Right lobe of liver (tissue), 4 donors: ENCODE measurements at regions not wholly inside any gene's neighbourhood (a gene's known extent, or its start where the extent isn't known, plus 50 kb on each side); places are given as distances from the start of the nearest gene placed in this dataset.

Experiments used
- POLR2A ChIP-seq: fragments of 450-650 bp; IDR thresholded peaks from one replicate; pipeline ENCODE4 v1.6.1; 2017; ENCODE audit warnings: antibody characterized with exemption, mild to moderate bottlenecking
- TF ChIP-seq, protein P1 (sequence below), 4 donors: fragments of 200-600 bp in 3 of 4; fragments of 450-650 bp in 1 of 4; IDR thresholded peaks; one replicate each; pipeline versions ENCODE4 v1.5.1 to v1.8.0; 2016 to 2022; ENCODE audit warnings: antibody characterized with exemption in 4 of 4, mild to moderate bottlenecking in 2 of 4
- donor health status: DM: no; HTN: no; CAD: no.
- donor health status: DM: no; HTN: no; CAD: no.
- donor health status: DM: no; HTN: yes; CAD: no.

DNA sequence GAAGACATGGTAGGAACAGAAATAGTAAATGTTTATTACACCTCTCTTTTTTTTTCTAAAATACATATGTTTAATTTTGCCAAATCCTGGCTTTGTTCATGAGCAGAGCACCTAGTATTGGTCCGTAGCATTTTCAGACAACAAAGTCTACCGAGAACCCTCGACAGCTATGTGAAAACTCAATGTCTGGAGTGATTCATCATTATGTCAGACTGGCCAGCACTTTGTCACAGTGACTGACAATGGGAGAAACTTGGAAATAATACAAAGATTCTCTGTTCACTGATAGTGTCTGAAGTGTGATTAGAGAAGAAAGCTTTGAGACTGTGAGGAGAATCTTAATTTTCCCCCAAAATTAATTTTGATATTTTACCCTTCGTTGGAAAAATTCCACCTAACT lies 143.0 kb downstream of the HNMT start:
- TF ChIP-seq POLR2A = no peak
- TF ChIP-seq, protein P1, sequence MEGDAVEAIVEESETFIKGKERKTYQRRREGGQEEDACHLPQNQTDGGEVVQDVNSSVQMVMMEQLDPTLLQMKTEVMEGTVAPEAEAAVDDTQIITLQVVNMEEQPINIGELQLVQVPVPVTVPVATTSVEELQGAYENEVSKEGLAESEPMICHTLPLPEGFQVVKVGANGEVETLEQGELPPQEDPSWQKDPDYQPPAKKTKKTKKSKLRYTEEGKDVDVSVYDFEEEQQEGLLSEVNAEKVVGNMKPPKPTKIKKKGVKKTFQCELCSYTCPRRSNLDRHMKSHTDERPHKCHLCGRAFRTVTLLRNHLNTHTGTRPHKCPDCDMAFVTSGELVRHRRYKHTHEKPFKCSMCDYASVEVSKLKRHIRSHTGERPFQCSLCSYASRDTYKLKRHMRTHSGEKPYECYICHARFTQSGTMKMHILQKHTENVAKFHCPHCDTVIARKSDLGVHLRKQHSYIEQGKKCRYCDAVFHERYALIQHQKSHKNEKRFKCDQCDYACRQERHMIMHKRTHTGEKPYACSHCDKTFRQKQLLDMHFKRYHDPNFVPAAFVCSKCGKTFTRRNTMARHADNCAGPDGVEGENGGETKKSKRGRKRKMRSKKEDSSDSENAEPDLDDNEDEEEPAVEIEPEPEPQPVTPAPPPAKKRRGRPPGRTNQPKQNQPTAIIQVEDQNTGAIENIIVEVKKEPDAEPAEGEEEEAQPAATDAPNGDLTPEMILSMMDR (IDR thresholded peaks at IDR 0.05) = no peak
